NB4 (cell line): ENCODE measurements at regions not wholly inside any gene's neighbourhood (a gene's known extent, or its start where the extent isn't known, plus 50 kb on each side); places are given as distances from the start of the nearest gene placed in this dataset.

ENCODE experiments used
- DNase-seq: peaks from one replicate; pipeline ENCODE4 v3.0.0; 2010; ENCODE audit warnings: low read depth
- H3K4me3 ChIP-seq: one replicate; pipeline ENCODE4 v1.5.1; 2011; ENCODE audit warnings: mild to moderate bottlenecking, low read depth, low read length, moderate library complexity
- MYC ChIP-seq: IDR thresholded peaks from 2 replicates; pipeline ENCODE4 v1.6.1; 2011; ENCODE audit warnings: low read depth, low read length
- POLR2A ChIP-seq: IDR thresholded peaks from 2 replicates; pipeline ENCODE4 v1.6.1; 2011; ENCODE audit warnings: mild to moderate bottlenecking; ENCODE audit not compliant: insufficient read length; ENCODE audit errors: extremely low read depth
- TF ChIP-seq, protein P1 (sequence below): IDR thresholded peaks from one replicate; pipeline ENCODE4 v1.5.1; 2012; ENCODE audit warnings: low read depth, low read length
- TF ChIP-seq, protein P2 (sequence below): IDR thresholded peaks from 2 replicates; pipeline ENCODE4 v1.6.1; 2011; ENCODE audit warnings: low read depth, low read length

DNA sequence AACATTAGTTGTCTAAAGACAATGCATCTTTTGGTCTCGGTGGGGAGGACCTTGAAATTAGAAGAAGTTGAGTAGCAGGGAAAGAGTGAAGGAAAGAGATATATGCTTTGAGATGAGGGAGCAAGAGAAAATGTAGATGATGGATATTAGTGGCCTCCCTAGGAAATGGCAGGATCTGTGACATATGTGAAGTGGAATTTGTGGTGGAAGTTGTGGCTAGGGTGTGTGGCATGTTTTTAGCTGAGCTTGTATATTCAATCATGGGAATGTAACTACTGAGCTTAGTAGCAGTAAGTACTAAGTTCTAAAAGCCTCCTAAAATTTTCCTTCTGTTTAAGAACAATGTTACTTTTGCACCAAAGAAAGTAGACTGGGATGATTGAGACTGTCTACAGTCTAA is 382.8 kb upstream of the CTSO start:
- DNase-seq: no peak
- TF ChIP-seq, protein P1, sequence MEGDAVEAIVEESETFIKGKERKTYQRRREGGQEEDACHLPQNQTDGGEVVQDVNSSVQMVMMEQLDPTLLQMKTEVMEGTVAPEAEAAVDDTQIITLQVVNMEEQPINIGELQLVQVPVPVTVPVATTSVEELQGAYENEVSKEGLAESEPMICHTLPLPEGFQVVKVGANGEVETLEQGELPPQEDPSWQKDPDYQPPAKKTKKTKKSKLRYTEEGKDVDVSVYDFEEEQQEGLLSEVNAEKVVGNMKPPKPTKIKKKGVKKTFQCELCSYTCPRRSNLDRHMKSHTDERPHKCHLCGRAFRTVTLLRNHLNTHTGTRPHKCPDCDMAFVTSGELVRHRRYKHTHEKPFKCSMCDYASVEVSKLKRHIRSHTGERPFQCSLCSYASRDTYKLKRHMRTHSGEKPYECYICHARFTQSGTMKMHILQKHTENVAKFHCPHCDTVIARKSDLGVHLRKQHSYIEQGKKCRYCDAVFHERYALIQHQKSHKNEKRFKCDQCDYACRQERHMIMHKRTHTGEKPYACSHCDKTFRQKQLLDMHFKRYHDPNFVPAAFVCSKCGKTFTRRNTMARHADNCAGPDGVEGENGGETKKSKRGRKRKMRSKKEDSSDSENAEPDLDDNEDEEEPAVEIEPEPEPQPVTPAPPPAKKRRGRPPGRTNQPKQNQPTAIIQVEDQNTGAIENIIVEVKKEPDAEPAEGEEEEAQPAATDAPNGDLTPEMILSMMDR: no peak
- TF ChIP-seq, protein P2, sequence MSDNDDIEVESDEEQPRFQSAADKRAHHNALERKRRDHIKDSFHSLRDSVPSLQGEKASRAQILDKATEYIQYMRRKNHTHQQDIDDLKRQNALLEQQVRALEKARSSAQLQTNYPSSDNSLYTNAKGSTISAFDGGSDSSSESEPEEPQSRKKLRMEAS: no peak
- no peak for TF ChIP-seq MYC
- TF ChIP-seq POLR2A: no peak
- H3K4me3 ChIP-seq: no peak overlapping the region

DNA sequence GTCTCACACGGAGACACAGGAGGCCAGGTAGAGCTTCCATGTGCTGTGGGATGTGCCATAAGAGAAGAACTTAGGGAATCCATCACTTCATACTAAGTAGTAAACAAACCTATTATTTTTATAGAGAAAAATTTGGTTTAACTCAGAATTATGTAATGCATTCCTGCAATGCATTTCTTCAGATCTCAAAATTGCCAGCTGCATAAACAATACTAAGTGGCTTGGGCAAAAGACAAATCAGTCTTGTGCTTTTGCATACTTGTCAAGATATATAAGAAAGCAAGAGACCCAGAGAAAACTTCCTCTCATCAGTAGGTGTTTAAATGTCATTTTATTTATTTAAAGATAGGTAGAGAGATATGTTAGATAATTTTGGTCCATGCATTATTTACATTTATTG is 382.1 kb upstream of the CTSO start:
- DNase-seq: no peak
- no peak overlapping the region for H3K4me3 ChIP-seq
- TF ChIP-seq, protein P1: no peak
- TF ChIP-seq POLR2A: no peak
- TF ChIP-seq MYC: no peak
- TF ChIP-seq, protein P2: no peak

DNA sequence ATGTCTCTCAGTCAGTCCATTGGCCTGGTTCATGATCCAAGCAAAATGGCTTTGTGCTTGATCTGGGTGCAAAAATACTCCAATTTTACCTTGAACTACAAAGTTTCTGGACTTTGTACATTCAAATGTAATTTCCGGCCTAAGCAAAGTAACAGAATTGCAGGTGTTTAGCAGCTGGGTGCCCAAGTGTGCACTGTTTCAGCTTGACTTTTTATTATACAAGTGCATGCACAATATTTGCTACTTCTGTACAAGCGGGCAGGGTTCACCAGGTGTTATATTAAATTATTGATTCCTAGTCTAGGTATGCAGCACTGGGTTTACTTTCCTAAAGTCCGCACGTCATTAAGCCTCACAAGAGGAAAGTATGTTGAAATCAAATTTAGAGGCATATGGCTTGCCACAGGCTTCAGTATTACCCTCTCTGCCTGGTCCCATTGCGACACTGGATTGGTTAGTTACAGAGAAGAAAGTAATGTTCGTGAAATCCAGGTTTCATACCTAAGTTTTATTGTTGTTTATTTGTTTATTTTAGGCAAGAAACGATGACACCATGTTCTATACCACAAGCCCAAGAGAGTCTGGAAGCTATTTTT is 376.9 kb upstream of the CTSO start:
- H3K4me3 ChIP-seq: no peak overlapping the region
- DNase-seq: peak; percentile 22

DNA sequence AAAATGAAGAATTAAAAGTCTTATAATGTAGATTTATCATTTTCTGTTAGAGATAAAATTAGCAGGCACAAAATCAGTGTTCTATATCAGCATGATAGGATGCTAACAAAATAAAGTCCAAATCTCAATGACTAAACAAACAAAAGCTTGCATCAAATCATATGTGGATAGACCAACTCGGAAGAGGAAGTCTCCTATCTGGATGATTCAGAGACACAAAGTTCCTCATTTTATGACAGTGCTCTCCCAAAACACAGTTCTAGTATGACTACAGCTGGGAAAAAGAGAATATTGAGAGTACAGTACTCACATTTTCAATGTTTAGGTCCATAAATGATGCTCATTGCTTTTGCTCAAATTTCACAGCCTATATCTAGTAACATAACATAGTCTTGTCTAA is 376.1 kb upstream of the CTSO start:
- peak; percentile 49 for DNase-seq
- TF ChIP-seq MYC (no peak), POLR2A (no peak)
- TF ChIP-seq, protein P2: no peak
- TF ChIP-seq, protein P1: no peak
- no peak overlapping the region for H3K4me3 ChIP-seq

More for the DNA sequence above, 376.9 kb upstream of the CTSO start:
- TF ChIP-seq, protein P1: no peak
- TF ChIP-seq MYC (no peak), POLR2A (no peak)
- TF ChIP-seq, protein P2: no peak

DNA sequence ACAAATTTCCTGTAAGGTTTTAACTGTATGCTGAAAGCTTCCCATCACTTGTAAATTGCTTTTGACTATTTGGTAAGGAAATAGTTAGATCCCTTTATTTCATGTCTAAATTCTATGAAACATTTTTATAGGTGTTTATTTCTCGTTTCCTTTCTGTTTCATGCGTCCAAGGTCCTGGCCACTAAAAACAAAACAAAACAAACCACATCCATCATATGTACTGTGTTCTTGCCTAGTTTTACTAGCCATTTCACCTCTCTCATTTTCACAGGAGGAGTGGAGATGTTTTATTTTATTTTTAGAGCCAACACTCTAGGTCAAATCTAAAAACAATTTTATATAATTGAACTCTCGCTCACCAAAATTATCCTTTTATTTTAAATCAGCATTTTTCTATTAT is 375.2 kb upstream of the CTSO start:
- TF ChIP-seq MYC (no peak), POLR2A (no peak)
- TF ChIP-seq, protein P2: no peak
- TF ChIP-seq, protein P1: no peak
- DNase-seq: no peak

DNA sequence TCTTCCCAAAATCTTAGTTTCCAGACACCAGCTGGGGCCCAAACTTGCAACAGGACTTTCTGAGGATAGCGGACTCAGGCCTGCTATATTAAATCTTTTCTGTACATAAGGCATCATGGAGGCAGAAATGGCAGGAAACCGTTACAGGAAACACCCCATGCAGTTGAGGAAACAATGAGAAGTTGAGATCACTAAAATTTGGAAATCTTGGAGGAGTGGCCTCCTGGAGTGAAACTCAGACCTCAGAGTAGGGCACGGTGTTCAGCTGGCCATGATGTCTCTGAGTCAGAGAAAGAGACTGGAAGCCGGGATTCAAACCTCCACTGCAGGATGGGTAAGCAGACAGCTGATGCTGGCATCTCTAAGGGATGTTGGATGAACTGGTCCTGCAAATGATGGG is 372.6 kb upstream of the CTSO start:
- no peak for DNase-seq
- TF ChIP-seq MYC: no peak
- TF ChIP-seq, protein P2: no peak
- no peak for TF ChIP-seq POLR2A
- TF ChIP-seq, protein P1: no peak
- no peak overlapping the region for H3K4me3 ChIP-seq

More for the DNA sequence above, 375.2 kb upstream of the CTSO start:
- no peak overlapping the region for H3K4me3 ChIP-seq
